Activated gamma-delta T cell (primary cell): ENCODE measurements at regions not wholly inside any gene's neighbourhood (a gene's known extent, or its start where the extent isn't known, plus 50 kb on each side); places are given as distances from the start of the nearest gene placed in this dataset.

Experiments used
- DNase-seq: peaks from one replicate; lab custom pipeline; 2025; lab: John Stamatoyannopoulos, UW

- no peak for DNase-seq
These were observed 557.2 kb upstream of the RGMA start for GRCh38 chr15:93646193-93646592.

- no peak for DNase-seq
These were observed 556.6 kb upstream of the RGMA start for GRCh38 chr15:93645594-93645993.

GRCh38 chr15:93644595-93644994, 555.6 kb upstream of the RGMA start:
- DNase-seq, result no peak

- no peak for DNase-seq
These were observed 551.5 kb upstream of the RGMA start for GRCh38 chr15:93640411-93640962.

- DNase-seq, result no peak
These were observed 543.1 kb upstream of the RGMA start for GRCh38 chr15:93631958-93632618.

GRCh38 chr15:93619597-93619996, 530.6 kb upstream of the RGMA start:
- no peak for DNase-seq

GRCh38 chr15:93617443-93617842, 528.4 kb upstream of the RGMA start:
- DNase-seq, result no peak

GRCh38 chr15:93614386-93615104, 525.5 kb upstream of the RGMA start:
- no peak for DNase-seq

GRCh38 chr15:93613386-93613785, 524.4 kb upstream of the RGMA start:
- DNase-seq, result no peak

GRCh38 chr15:93612953-93613352, 523.9 kb upstream of the RGMA start:
- no peak for DNase-seq

GRCh38 chr15:93610944-93611343, 521.9 kb upstream of the RGMA start:
- no peak for DNase-seq

- no peak for DNase-seq
These were observed 519.7 kb upstream of the RGMA start for GRCh38 chr15:93608643-93609148.

GRCh38 chr15:93603550-93603949, 514.5 kb upstream of the RGMA start:
- no peak for DNase-seq

GRCh38 chr15:93587059-93587521, 498.1 kb upstream of the RGMA start:
- no peak for DNase-seq

- DNase-seq, result no peak
These were observed 496.0 kb upstream of the RGMA start for GRCh38 chr15:93585012-93585411.

- no peak for DNase-seq
These were observed 495.0 kb upstream of the RGMA start for GRCh38 chr15:93583968-93584367.

- no peak for DNase-seq
These were observed 494.5 kb upstream of the RGMA start for GRCh38 chr15:93583552-93583951.

GRCh38 chr15:93570527-93570926, 481.5 kb upstream of the RGMA start:
- no peak for DNase-seq

- no peak for DNase-seq
These were observed 477.8 kb upstream of the RGMA start for GRCh38 chr15:93566762-93567161.

GRCh38 chr15:93565201-93565600, 476.2 kb upstream of the RGMA start:
- DNase-seq, result no peak

GRCh38 chr15:93563218-93563617, 474.2 kb upstream of the RGMA start:
- no peak for DNase-seq

GRCh38 chr15:93562395-93563123, 473.5 kb upstream of the RGMA start:
- no peak for DNase-seq
